ENCODE measurements at regions not wholly inside any gene's neighbourhood (a gene's known extent, or its start where the extent isn't known, plus 50 kb on each side); places are given as distances from the start of the nearest gene placed in this dataset.
"Not testable (repeated sequence)": the region's sequence is repeated elsewhere in the genome, so short reads cannot be mapped to it uniquely, and the experiment has no call there.

DNA sequence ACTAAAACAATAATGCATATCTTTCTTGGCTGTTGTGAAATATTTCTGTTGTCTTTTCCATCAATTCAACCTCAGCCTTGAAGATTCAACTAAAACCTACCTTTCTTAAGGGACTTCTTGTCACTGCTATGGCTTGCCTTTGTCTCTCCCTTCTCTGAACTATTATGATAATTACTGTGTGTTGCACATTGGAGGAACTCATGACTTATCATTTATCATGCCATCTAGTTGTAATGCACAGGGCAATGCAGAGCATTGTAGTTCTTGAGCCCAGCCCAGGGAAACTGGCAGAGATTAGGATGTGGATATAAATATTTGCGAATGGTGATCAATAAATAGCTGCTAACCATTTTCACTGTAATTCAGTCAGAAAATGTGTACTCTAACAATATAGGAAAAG lies 427.1 kb upstream of the FRG2C start:
- BruUV-seq (replicated peaks), result no TSS peak
- no peaks in the 10 kb centered on the region for H3K79me2 ChIP-seq (ENCODE audit: insufficient read depth, low read length)
- DNase-seq (ENCODE audit: low read depth, low spot score), result no peak
- H4K20me1 ChIP-seq (ENCODE audit: insufficient read depth), result no peaks in the 10 kb centered on the region
- intact Hi-C loops (cut with micrococcal nuclease), result no loop called here
- H3K27ac ChIP-seq (ENCODE audit: low read depth, low read length), result no peak overlapping the region
- no peaks in the 10 kb centered on the region for H3K9me3 ChIP-seq (ENCODE audit: control insufficient read depth in 1 of 2, insufficient read depth in 1 of 2, low read depth in 1 of 2, low read length in 2 of 2)
- no peak for TF ChIP-seq EZH2phosphoT487 (IDR thresholded peaks at IDR 0.05; ENCODE audit: borderline replicate concordance)
- no peak for TF ChIP-seq JUND (IDR thresholded peaks at IDR 0.05)
- TF ChIP-seq, protein P1, sequence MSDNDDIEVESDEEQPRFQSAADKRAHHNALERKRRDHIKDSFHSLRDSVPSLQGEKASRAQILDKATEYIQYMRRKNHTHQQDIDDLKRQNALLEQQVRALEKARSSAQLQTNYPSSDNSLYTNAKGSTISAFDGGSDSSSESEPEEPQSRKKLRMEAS (IDR thresholded peaks at IDR 0.05), result no peak
- no peak for ATAC-seq
- no peak overlapping the region for H3K9ac ChIP-seq (ENCODE audit: low read length)
- no peak overlapping the region for H3K4me3 ChIP-seq (replicated peaks in 1 of 2; ENCODE audit: low read depth in 1 of 2, low read length in 2 of 2)
- no peak overlapping the region for H2AFZ ChIP-seq (ENCODE audit: low read depth, low read length, poor library complexity, severe bottlenecking)
- H3K36me3 ChIP-seq (ENCODE audit: control insufficient read depth in 1 of 2, insufficient read depth in 2 of 2, low read length in 2 of 2), result no peaks in the 10 kb centered on the region
- ChIA-PET CTCF (no interaction called here), RAD21 (ENCODE audit: low non-redundant PET in 1 of 2, low total read pairs in 2 of 2, uncharacterized antibody in 2 of 2, unreplicated experiment in 2 of 2) (no interaction called here), POLR2A (no interaction called here)
- H3K27me3 ChIP-seq (ENCODE audit: insufficient read depth, low read length), result no peaks in the 10 kb centered on the region
- no peaks in the 10 kb centered on the region for H3K4me1 ChIP-seq (ENCODE audit: control insufficient read depth in 1 of 2, insufficient read depth in 2 of 2, low read length in 2 of 2)
- no peak overlapping the region for H3K4me2 ChIP-seq (ENCODE audit: low read length)
- H3K9me2 ChIP-seq (ENCODE audit: insufficient read depth), result no peaks in the 10 kb centered on the region

DNA sequence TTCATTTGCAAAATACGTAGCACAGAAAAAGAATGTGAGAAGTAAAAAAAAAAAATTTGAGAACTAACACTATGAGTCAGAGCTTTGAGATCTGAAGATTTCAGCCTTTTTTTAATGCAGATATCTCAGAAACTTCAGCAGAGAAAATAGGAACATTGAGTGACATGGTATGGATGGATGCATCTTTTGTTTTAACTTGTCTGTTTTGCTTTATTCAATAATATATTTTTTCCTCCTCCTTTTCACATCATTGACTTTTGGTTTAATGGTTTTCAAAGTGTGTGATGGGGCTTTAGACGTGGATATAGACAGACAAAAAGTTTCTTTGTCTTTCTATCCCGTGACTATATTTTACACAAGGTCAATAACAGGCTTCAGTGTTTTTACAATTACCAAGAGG lies 426.7 kb upstream of the FRG2C start:
- H3K4me3 ChIP-seq (replicated peaks in 1 of 2; ENCODE audit: low read depth in 1 of 2, low read length in 2 of 2), result no peak overlapping the region
- ChIA-PET RAD21 (ENCODE audit: low non-redundant PET in 1 of 2, low total read pairs in 2 of 2, uncharacterized antibody in 2 of 2, unreplicated experiment in 2 of 2) (no interaction called here), CTCF (no interaction called here), POLR2A (no interaction called here)
- H3K4me2 ChIP-seq (ENCODE audit: low read length), result no peak overlapping the region
- no peak overlapping the region for H3K9ac ChIP-seq (ENCODE audit: low read length)
- H3K4me1 ChIP-seq (ENCODE audit: control insufficient read depth in 1 of 2, insufficient read depth in 2 of 2, low read length in 2 of 2), result no peaks in the 10 kb centered on the region
- no TSS peak for BruUV-seq (replicated peaks)
- H2AFZ ChIP-seq (ENCODE audit: low read depth, low read length, poor library complexity, severe bottlenecking), result no peak overlapping the region
- H3K36me3 ChIP-seq (ENCODE audit: control insufficient read depth in 1 of 2, insufficient read depth in 2 of 2, low read length in 2 of 2), result no peaks in the 10 kb centered on the region
- no peaks in the 10 kb centered on the region for H3K79me2 ChIP-seq (ENCODE audit: insufficient read depth, low read length)
- intact Hi-C loops (cut with micrococcal nuclease), result no loop called here
- no peaks in the 10 kb centered on the region for H3K9me3 ChIP-seq (ENCODE audit: control insufficient read depth in 1 of 2, insufficient read depth in 1 of 2, low read depth in 1 of 2, low read length in 2 of 2)
- ATAC-seq, result no peak
- H3K9me2 ChIP-seq (ENCODE audit: insufficient read depth), result no peaks in the 10 kb centered on the region
- TF ChIP-seq SRF (IDR thresholded peaks at IDR 0.05; ENCODE audit: low read depth), result no peak
- TF ChIP-seq POLR2AphosphoS5 (IDR thresholded peaks at IDR 0.05; ENCODE audit: low read depth, low read length), result no peak
- TF ChIP-seq, protein P2, sequence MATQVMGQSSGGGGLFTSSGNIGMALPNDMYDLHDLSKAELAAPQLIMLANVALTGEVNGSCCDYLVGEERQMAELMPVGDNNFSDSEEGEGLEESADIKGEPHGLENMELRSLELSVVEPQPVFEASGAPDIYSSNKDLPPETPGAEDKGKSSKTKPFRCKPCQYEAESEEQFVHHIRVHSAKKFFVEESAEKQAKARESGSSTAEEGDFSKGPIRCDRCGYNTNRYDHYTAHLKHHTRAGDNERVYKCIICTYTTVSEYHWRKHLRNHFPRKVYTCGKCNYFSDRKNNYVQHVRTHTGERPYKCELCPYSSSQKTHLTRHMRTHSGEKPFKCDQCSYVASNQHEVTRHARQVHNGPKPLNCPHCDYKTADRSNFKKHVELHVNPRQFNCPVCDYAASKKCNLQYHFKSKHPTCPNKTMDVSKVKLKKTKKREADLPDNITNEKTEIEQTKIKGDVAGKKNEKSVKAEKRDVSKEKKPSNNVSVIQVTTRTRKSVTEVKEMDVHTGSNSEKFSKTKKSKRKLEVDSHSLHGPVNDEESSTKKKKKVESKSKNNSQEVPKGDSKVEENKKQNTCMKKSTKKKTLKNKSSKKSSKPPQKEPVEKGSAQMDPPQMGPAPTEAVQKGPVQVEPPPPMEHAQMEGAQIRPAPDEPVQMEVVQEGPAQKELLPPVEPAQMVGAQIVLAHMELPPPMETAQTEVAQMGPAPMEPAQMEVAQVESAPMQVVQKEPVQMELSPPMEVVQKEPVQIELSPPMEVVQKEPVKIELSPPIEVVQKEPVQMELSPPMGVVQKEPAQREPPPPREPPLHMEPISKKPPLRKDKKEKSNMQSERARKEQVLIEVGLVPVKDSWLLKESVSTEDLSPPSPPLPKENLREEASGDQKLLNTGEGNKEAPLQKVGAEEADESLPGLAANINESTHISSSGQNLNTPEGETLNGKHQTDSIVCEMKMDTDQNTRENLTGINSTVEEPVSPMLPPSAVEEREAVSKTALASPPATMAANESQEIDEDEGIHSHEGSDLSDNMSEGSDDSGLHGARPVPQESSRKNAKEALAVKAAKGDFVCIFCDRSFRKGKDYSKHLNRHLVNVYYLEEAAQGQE (IDR thresholded peaks at IDR 0.05; ENCODE audit: low read depth), result no peak
- no peak for TF ChIP-seq POLR2A (IDR thresholded peaks at IDR 0.05; ENCODE audit: borderline replicate concordance, extremely low read depth, insufficient read depth, insufficient read length)
- TF ChIP-seq CEBPB (IDR thresholded peaks at IDR 0.05; ENCODE audit: low read depth), result no peak
- TF ChIP-seq EZH2phosphoT487 (IDR thresholded peaks at IDR 0.05; ENCODE audit: borderline replicate concordance), result no peak
- no peak for TF ChIP-seq ZFX (IDR thresholded peaks at IDR 0.05)
- TF ChIP-seq YY1 (IDR thresholded peaks at IDR 0.05; ENCODE audit: extremely low read depth, insufficient replicate concordance, low read depth, low read length), result no peak
- no peak for TF ChIP-seq EZH2 (IDR thresholded peaks at IDR 0.05)
- TF ChIP-seq JUND (IDR thresholded peaks at IDR 0.05), result no peak
- TF ChIP-seq, protein P1 (IDR thresholded peaks at IDR 0.05), result no peak
- H3K27ac ChIP-seq (ENCODE audit: low read depth, low read length), result no peak overlapping the region
- H4K20me1 ChIP-seq (ENCODE audit: insufficient read depth), result no peaks in the 10 kb centered on the region
- H3K27me3 ChIP-seq (ENCODE audit: insufficient read depth, low read length), result no peaks in the 10 kb centered on the region
- no peak for DNase-seq (ENCODE audit: low read depth, low spot score)

DNA sequence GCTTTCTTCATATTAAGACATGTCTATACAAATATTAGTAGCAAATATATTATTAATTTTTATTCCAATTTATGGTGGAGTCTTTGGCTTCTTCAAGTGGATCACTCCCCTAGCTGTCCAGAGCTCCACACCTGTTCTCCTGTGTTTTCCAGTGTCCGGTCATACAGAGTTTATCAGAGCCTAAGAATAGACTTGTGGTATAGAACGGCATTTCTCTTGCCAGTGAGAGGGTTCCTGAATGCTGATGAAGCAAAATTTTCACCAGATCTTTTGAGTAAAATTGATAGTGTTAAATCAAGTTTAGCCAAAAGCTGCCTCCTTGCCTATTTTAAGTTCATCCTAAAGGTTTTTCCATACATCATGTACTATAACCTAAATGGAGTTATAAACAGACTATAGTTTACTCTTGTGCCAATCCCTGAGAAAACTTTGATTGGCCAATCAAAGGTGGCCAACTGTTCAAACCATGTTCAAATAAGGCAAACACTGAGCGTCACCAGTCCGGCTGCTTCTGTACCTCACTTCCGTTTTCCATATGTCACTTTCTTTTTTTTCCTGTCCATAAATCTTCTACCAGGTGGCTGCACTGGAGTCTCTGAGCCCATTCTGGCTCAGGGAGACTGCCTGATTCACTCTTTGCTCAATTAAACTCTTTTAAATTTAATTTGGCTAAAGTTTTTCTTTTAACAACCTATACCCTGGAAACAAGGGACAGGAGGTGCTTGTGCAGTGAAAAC lies 422.7 kb upstream of the FRG2C start:
- H3K27ac ChIP-seq (ENCODE audit: low read depth, low read length); BruUV-seq (replicated peaks); H3K79me2 ChIP-seq (ENCODE audit: insufficient read depth, low read length); POLR2A ChIA-PET; RAD21 ChIA-PET (ENCODE audit: low non-redundant PET in 1 of 2, low total read pairs in 2 of 2, uncharacterized antibody in 2 of 2, unreplicated experiment in 2 of 2); DNase-seq (ENCODE audit: low read depth, low spot score); H3K9me2 ChIP-seq (ENCODE audit: insufficient read depth); H3K27me3 ChIP-seq (ENCODE audit: insufficient read depth, low read length); H3K4me1 ChIP-seq (ENCODE audit: control insufficient read depth in 1 of 2, insufficient read depth in 2 of 2, low read length in 2 of 2); H2AFZ ChIP-seq (ENCODE audit: low read depth, low read length, poor library complexity, severe bottlenecking); H3K36me3 ChIP-seq (ENCODE audit: control insufficient read depth in 1 of 2, insufficient read depth in 2 of 2, low read length in 2 of 2); H4K20me1 ChIP-seq (ENCODE audit: insufficient read depth); H3K4me2 ChIP-seq (ENCODE audit: low read length); CTCF ChIA-PET; H3K9ac ChIP-seq (ENCODE audit: low read length); H3K9me3 ChIP-seq (ENCODE audit: control insufficient read depth in 1 of 2, insufficient read depth in 1 of 2, low read depth in 1 of 2, low read length in 2 of 2); ATAC-seq; H3K4me3 ChIP-seq (replicated peaks in 1 of 2; ENCODE audit: low read depth in 1 of 2, low read length in 2 of 2): not testable (repeated sequence)
- intact Hi-C loops (cut with micrococcal nuclease), result loop anchor here (10.0 kb wide), 1 partner anchor 57 kb away; no protein-coding TSS in a partner anchor

Data from HCT116 (cell line).